ENCODE measurements at regions not wholly inside any gene's neighbourhood (a gene's known extent, or its start where the extent isn't known, plus 50 kb on each side); places are given as distances from the start of the nearest gene placed in this dataset.

DNA sequence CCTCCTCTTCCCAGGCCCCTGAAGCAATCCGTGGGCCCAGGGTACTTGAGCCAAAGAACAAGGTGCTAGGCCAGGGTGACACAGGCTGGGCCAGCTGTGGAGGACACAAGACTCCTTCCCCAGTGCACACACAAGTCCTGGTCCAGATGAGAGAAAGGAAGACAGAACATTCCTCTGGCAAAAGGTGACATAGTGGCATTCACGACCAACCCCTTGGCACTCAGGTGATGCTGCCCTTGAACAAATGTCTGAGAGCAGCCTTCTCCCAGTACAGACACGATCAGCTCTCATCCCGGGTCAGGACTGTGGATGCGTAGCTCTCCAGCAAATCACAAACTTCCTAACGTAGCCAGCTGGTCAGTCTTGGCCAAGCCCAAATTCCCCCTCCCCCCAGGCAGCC lies 118.5 kb downstream of the OAT start:
- TF ChIP-seq, protein P1, sequence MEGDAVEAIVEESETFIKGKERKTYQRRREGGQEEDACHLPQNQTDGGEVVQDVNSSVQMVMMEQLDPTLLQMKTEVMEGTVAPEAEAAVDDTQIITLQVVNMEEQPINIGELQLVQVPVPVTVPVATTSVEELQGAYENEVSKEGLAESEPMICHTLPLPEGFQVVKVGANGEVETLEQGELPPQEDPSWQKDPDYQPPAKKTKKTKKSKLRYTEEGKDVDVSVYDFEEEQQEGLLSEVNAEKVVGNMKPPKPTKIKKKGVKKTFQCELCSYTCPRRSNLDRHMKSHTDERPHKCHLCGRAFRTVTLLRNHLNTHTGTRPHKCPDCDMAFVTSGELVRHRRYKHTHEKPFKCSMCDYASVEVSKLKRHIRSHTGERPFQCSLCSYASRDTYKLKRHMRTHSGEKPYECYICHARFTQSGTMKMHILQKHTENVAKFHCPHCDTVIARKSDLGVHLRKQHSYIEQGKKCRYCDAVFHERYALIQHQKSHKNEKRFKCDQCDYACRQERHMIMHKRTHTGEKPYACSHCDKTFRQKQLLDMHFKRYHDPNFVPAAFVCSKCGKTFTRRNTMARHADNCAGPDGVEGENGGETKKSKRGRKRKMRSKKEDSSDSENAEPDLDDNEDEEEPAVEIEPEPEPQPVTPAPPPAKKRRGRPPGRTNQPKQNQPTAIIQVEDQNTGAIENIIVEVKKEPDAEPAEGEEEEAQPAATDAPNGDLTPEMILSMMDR (optimal IDR thresholded peaks at IDR 0.05 in 1 of 3, IDR thresholded peaks at IDR 0.05 in 1 of 3, conservative IDR thresholded peaks at IDR 0.05 in 1 of 3; ENCODE audit: extremely low read depth in 1 of 3, insufficient read depth in 2 of 3, low read length in 3 of 3), result no peak
- TF ChIP-seq EZH2 (IDR thresholded peaks at IDR 0.05; ENCODE audit: low read length), result no peak
